GM23338 (cell line): ENCODE measurements at regions not wholly inside any gene's neighbourhood (a gene's known extent, or its start where the extent isn't known, plus 50 kb on each side); places are given as distances from the start of the nearest gene placed in this dataset.
"Not testable (repeated sequence)": the region's sequence is repeated elsewhere in the genome, so short reads cannot be mapped to it uniquely, and the experiment has no call there.

Experiments used
- CREB1 ChIP-seq: fragments of 250-450 bp; sonication (Bioruptor Pico); IDR thresholded peaks from 2 replicates; pipeline ENCODE4 v1.5.0; 2020; ENCODE audit warnings: low read depth, mild to moderate bottlenecking, moderate library complexity
- CTCF ChIP-seq, 2 experiments: fragments of 200-600 bp in 1 of 2; sonication (generic) in 1 of 2; conservative IDR thresholded peaks; 2 replicates each; pipeline versions ENCODE4 v1.5.1 to v1.6.1; 2016 to 2017; ENCODE audit warnings: antibody characterized with exemption in 2 of 2, low read depth in 2 of 2, mild to moderate bottlenecking in 2 of 2, moderate library complexity in 1 of 2
- EZH2 ChIP-seq: fragments of 200-600 bp; sonication (generic); IDR thresholded peaks from one replicate; pipeline ENCODE4 v1.8.0; 2017; ENCODE audit warnings: antibody characterized with exemption, mild to moderate bottlenecking, low read depth; ENCODE audit not compliant: unreplicated experiment
- EZH2phosphoT487 ChIP-seq: fragments of 200-600 bp; sonication (generic); IDR thresholded peaks from one replicate; pipeline ENCODE4 v1.8.1; 2018; ENCODE audit warnings: antibody characterized with exemption; ENCODE audit not compliant: unreplicated experiment
- JUNB ChIP-seq: IDR thresholded peaks from one replicate; pipeline ENCODE4 v1.6.1; 2016; ENCODE audit warnings: antibody characterized with exemption; ENCODE audit not compliant: unreplicated experiment
- NANOG ChIP-seq: IDR thresholded peaks from 2 replicates; pipeline ENCODE4 v1.6.1; 2016; ENCODE audit warnings: antibody characterized with exemption, borderline replicate concordance
- POLR2AphosphoS5 ChIP-seq: IDR thresholded peaks from 2 replicates; pipeline ENCODE4 v1.6.1; 2016; ENCODE audit warnings: antibody characterized with exemption, low read depth
- STAT1 ChIP-seq: IDR thresholded peaks from one replicate; pipeline ENCODE4 v1.6.1; 2016; ENCODE audit warnings: antibody characterized with exemption; ENCODE audit not compliant: unreplicated experiment
- ZNF114 ChIP-seq: fragments of 250-450 bp; sonication (Bioruptor Pico); IDR thresholded peaks from 2 replicates; pipeline ENCODE4 v1.5.0; 2020; ENCODE audit warnings: mild to moderate bottlenecking, moderate library complexity
- ZNF331 ChIP-seq: fragments of 250-450 bp; sonication (Bioruptor Pico); IDR thresholded peaks from 2 replicates; pipeline ENCODE4 v1.5.0; 2020; ENCODE audit warnings: low read depth, mild to moderate bottlenecking, moderate library complexity
- TF ChIP-seq, protein P1 (sequence below): IDR thresholded peaks from one replicate; pipeline ENCODE4 v1.6.1; 2018; ENCODE audit warnings: antibody characterized with exemption; ENCODE audit not compliant: unreplicated experiment
- TF ChIP-seq, protein P2 (sequence below): IDR thresholded peaks from 2 replicates; pipeline ENCODE4 v1.6.1; 2016; ENCODE audit warnings: antibody characterized with exemption
- TF ChIP-seq, protein P3 (sequence below): fragments of 250-450 bp; sonication (Bioruptor Pico); IDR thresholded peaks from 2 replicates; pipeline ENCODE4 v1.5.0; 2020; ENCODE audit warnings: mild to moderate bottlenecking, moderate library complexity

- not testable (repeated sequence) for TF ChIP-seq JUNB; CTCF (conservative IDR thresholded peaks at IDR 0.05; ENCODE audit: low read depth in 2 of 2); POLR2AphosphoS5; EZH2; NANOG; EZH2phosphoT487; ZNF114 (CRISPR knock-in tag); ZNF331 (CRISPR knock-in tag); STAT1; CREB1 (CRISPR knock-in tag)
- TF ChIP-seq, protein P1, sequence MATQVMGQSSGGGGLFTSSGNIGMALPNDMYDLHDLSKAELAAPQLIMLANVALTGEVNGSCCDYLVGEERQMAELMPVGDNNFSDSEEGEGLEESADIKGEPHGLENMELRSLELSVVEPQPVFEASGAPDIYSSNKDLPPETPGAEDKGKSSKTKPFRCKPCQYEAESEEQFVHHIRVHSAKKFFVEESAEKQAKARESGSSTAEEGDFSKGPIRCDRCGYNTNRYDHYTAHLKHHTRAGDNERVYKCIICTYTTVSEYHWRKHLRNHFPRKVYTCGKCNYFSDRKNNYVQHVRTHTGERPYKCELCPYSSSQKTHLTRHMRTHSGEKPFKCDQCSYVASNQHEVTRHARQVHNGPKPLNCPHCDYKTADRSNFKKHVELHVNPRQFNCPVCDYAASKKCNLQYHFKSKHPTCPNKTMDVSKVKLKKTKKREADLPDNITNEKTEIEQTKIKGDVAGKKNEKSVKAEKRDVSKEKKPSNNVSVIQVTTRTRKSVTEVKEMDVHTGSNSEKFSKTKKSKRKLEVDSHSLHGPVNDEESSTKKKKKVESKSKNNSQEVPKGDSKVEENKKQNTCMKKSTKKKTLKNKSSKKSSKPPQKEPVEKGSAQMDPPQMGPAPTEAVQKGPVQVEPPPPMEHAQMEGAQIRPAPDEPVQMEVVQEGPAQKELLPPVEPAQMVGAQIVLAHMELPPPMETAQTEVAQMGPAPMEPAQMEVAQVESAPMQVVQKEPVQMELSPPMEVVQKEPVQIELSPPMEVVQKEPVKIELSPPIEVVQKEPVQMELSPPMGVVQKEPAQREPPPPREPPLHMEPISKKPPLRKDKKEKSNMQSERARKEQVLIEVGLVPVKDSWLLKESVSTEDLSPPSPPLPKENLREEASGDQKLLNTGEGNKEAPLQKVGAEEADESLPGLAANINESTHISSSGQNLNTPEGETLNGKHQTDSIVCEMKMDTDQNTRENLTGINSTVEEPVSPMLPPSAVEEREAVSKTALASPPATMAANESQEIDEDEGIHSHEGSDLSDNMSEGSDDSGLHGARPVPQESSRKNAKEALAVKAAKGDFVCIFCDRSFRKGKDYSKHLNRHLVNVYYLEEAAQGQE = not testable (repeated sequence)
- TF ChIP-seq, protein P2, sequence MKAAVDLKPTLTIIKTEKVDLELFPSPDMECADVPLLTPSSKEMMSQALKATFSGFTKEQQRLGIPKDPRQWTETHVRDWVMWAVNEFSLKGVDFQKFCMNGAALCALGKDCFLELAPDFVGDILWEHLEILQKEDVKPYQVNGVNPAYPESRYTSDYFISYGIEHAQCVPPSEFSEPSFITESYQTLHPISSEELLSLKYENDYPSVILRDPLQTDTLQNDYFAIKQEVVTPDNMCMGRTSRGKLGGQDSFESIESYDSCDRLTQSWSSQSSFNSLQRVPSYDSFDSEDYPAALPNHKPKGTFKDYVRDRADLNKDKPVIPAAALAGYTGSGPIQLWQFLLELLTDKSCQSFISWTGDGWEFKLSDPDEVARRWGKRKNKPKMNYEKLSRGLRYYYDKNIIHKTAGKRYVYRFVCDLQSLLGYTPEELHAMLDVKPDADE = not testable (repeated sequence)
- TF ChIP-seq, protein P3, sequence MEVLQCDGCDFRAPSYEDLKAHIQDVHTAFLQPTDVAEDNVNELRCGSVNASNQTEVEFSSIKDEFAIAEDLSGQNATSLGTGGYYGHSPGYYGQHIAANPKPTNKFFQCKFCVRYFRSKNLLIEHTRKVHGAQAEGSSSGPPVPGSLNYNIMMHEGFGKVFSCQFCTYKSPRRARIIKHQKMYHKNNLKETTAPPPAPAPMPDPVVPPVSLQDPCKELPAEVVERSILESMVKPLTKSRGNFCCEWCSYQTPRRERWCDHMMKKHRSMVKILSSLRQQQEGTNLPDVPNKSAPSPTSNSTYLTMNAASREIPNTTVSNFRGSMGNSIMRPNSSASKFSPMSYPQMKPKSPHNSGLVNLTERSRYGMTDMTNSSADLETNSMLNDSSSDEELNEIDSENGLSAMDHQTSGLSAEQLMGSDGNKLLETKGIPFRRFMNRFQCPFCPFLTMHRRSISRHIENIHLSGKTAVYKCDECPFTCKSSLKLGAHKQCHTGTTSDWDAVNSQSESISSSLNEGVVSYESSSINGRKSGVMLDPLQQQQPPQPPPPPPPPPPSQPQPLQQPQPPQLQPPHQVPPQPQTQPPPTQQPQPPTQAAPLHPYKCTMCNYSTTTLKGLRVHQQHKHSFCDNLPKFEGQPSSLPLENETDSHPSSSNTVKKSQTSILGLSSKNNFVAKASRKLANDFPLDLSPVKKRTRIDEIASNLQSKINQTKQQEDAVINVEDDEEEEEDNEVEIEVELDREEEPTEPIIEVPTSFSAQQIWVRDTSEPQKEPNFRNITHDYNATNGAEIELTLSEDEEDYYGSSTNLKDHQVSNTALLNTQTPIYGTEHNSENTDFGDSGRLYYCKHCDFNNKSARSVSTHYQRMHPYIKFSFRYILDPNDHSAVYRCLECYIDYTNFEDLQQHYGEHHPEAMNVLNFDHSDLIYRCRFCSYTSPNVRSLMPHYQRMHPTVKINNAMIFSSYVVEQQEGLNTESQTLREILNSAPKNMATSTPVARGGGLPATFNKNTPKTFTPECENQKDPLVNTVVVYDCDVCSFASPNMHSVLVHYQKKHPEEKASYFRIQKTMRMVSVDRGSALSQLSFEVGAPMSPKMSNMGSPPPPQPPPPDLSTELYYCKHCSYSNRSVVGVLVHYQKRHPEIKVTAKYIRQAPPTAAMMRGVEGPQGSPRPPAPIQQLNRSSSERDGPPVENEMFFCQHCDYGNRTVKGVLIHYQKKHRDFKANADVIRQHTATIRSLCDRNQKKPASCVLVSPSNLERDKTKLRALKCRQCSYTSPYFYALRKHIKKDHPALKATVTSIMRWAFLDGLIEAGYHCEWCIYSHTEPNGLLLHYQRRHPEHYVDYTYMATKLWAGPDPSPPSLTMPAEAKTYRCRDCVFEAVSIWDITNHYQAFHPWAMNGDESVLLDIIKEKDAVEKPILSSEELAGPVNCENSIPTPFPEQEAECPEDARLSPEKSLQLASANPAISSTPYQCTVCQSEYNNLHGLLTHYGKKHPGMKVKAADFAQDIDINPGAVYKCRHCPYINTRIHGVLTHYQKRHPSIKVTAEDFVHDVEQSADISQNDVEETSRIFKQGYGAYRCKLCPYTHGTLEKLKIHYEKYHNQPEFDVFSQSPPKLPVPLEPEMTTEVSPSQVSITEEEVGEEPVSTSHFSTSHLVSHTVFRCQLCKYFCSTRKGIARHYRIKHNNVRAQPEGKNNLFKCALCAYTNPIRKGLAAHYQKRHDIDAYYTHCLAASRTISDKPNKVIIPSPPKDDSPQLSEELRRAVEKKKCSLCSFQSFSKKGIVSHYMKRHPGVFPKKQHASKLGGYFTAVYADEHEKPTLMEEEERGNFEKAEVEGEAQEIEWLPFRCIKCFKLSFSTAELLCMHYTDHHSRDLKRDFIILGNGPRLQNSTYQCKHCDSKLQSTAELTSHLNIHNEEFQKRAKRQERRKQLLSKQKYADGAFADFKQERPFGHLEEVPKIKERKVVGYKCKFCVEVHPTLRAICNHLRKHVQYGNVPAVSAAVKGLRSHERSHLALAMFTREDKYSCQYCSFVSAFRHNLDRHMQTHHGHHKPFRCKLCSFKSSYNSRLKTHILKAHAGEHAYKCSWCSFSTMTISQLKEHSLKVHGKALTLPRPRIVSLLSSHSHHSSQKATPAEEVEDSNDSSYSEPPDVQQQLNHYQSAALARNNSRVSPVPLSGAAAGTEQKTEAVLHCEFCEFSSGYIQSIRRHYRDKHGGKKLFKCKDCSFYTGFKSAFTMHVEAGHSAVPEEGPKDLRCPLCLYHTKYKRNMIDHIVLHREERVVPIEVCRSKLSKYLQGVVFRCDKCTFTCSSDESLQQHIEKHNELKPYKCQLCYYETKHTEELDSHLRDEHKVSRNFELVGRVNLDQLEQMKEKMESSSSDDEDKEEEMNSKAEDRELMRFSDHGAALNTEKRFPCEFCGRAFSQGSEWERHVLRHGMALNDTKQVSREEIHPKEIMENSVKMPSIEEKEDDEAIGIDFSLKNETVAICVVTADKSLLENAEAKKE = not testable (repeated sequence)
Measured at GRCh38 chr11:39736351-39736750, 1723.1 kb downstream of the LRRC4C start.
